Dedifferentiated amniotic fluid mesenchymal stem cell (primary cell): ENCODE measurements at regions not wholly inside any gene's neighbourhood (a gene's known extent, or its start where the extent isn't known, plus 50 kb on each side); places are given as distances from the start of the nearest gene placed in this dataset.
"Not testable (repeated sequence)": the region's sequence is repeated elsewhere in the genome, so short reads cannot be mapped to it uniquely, and the experiment has no call there.

Experiments used
- DNase-seq: peaks from one replicate; pipeline ENCODE4 v3.0.0-alpha.2; 2016; ENCODE audit errors: extremely low spot score

- peak; percentile 11 for DNase-seq
Observed at GRCh38 chr9:41463924-41464323, 274.8 kb upstream of the ZNG1F start.

- DNase-seq: not testable (repeated sequence)
Observed at GRCh38 chr9:41458394-41458793, 269.3 kb upstream of the ZNG1F start.
